ENCODE measurements at regions not wholly inside any gene's neighbourhood (a gene's known extent, or its start where the extent isn't known, plus 50 kb on each side); places are given as distances from the start of the nearest gene placed in this dataset.

DNA sequence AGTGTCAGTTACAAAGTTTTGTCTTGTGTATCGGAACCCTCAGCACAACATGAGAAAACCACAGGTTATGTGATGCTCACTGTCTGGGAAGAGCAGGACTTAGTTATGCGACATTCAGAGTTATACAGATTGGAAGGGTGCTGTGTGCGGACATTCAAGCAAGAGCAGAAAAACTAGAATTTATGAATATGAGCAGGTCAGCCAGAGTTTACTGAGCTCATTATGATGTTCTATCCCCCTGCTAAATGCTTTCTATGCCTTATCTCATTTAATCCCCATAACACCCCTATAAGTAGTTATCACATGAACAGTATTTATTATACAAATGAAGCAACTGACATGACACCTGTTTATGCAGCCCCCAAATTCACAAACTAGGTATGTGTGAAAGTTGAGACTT lies 1083.2 kb downstream of the FLRT2 start:
- intact Hi-C loops (cut with micrococcal nuclease; ENCODE audit: unreplicated experiment) = no loop called here
- H3K79me2 ChIP-seq (ENCODE audit: insufficient read depth, low read length) = no peaks in the 10 kb centered on the region
- DNase-seq (ENCODE audit: low spot score) (no peak), ATAC-seq (no peak), FAIRE-seq (no peak)
- H3K9me3 ChIP-seq (ENCODE audit: low read length) = no peaks in the 10 kb centered on the region
- no peak overlapping the region for H2AFZ ChIP-seq (ENCODE audit: low read length)
- no peaks in the 10 kb centered on the region for H3K4me1 ChIP-seq (ENCODE audit: insufficient read depth, low read length)
- no peaks in the 10 kb centered on the region for H3K27me3 ChIP-seq (ENCODE audit: control insufficient read depth in 1 of 2, insufficient read depth in 2 of 2, low read length in 2 of 2)
- H3K4me3 ChIP-seq (replicated peaks in 1 of 3; ENCODE audit: insufficient read depth in 1 of 3, low read depth in 2 of 3, low read length in 3 of 3) = no peak overlapping the region
- TF ChIP-seq SIN3A (IDR thresholded peaks at IDR 0.05; ENCODE audit: borderline replicate concordance, low read depth, low read length) (no peak), SMAD9 (CRISPR knock-in tag; IDR thresholded peaks at IDR 0.05) (no peak), PHF21A (CRISPR knock-in tag; IDR thresholded peaks at IDR 0.05) (no peak), ZNF101 (CRISPR knock-in tag; IDR thresholded peaks at IDR 0.05; ENCODE audit: borderline replicate concordance, low read depth) (no peak), HIC2 (CRISPR knock-in tag; IDR thresholded peaks at IDR 0.05; ENCODE audit: low read depth) (no peak), ZFP36L2 (CRISPR knock-in tag; IDR thresholded peaks at IDR 0.05) (no peak), TEF (CRISPR knock-in tag; IDR thresholded peaks at IDR 0.05) (no peak), ZNF75D (CRISPR knock-in tag; IDR thresholded peaks at IDR 0.05; ENCODE audit: borderline replicate concordance) (no peak), HOXA7 (CRISPR knock-in tag; IDR thresholded peaks at IDR 0.05) (no peak), RBAK (CRISPR knock-in tag; IDR thresholded peaks at IDR 0.05) (no peak), ONECUT2 (CRISPR knock-in tag; IDR thresholded peaks at IDR 0.05) (no peak), DMTF1 (CRISPR knock-in tag; IDR thresholded peaks at IDR 0.05) (no peak), ZNF878 (CRISPR knock-in tag; IDR thresholded peaks at IDR 0.05) (no peak), HDAC2 (CRISPR knock-in tag; IDR thresholded peaks at IDR 0.05) (no peak), TEAD3 (CRISPR knock-in tag; optimal IDR thresholded peaks at IDR 0.05; ENCODE audit: borderline replicate concordance) (no peak)
- TF ChIP-seq, protein P1, sequence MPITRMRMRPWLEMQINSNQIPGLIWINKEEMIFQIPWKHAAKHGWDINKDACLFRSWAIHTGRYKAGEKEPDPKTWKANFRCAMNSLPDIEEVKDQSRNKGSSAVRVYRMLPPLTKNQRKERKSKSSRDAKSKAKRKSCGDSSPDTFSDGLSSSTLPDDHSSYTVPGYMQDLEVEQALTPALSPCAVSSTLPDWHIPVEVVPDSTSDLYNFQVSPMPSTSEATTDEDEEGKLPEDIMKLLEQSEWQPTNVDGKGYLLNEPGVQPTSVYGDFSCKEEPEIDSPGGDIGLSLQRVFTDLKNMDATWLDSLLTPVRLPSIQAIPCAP (CRISPR knock-in tag; IDR thresholded peaks at IDR 0.05; ENCODE audit: low read depth) = no peak
- no peak overlapping the region for H3K27ac ChIP-seq (ENCODE audit: extremely low read length, insufficient read depth, low read length)
- H3K9ac ChIP-seq (ENCODE audit: insufficient read depth, low read depth, low read length) = no peak overlapping the region
- CTCF ChIA-PET (ENCODE audit: low intra/inter-chr PET ratio, low total read pairs) = no interaction called here
- POLR2A ChIA-PET = no interaction called here
- H4K20me1 ChIP-seq (ENCODE audit: insufficient read depth, low read length) = no peaks in the 10 kb centered on the region
- no peaks in the 10 kb centered on the region for H3K36me3 ChIP-seq (replicated peaks in 1 of 2; ENCODE audit: control insufficient read depth in 1 of 2, insufficient read depth in 2 of 2, low read length in 2 of 2)
- no TSS peak for BruUV-seq (replicated peaks)
- 48% methylated on average over 3 of the region's 3 CpGs for WGBS (ENCODE audit: low lambda C conversion rate)
- in situ Hi-C loops (cut with HindIII; ENCODE audit: extremely low pct_ligation_motif_present, low pct_unique_long_range_greater_than_20kb) = no loop called here
- H3K4me2 ChIP-seq (ENCODE audit: low read depth, low read length) = no peak overlapping the region
